Activated CD8-positive, alpha-beta T cell treated with anti-CD3 and anti-CD28 coated beads, Interleukin-2, amount 10 ng/mL, durations not matched to agents 7 days and 5 days (primary cell): ENCODE measurements at regions not wholly inside any gene's neighbourhood (a gene's known extent, or its start where the extent isn't known, plus 50 kb on each side); places are given as distances from the start of the nearest gene placed in this dataset.
"Not testable (repeated sequence)": the region's sequence is repeated elsewhere in the genome, so short reads cannot be mapped to it uniquely, and the experiment has no call there.

Source experiments
- ATAC-seq: fragments of 150-1000 bp; cut with Tn5 transposase; one replicate; pipeline ENCODE4 v1.10.0; 2021; ENCODE audit warnings: moderate library complexity
- CTCF ChIA-PET: fragments of 350-600 bp; sonication (Branson Sonifier 250); formaldehyde crosslinking; loops from one replicate; lab custom pipeline; 2021; ENCODE audit warnings: antibody characterized with exemption; lab: Charles Lee
- POLR2A ChIA-PET: fragments of 350-600 bp; sonication (Branson Sonifier 250); formaldehyde crosslinking; loops from one replicate; lab custom pipeline; 2021; ENCODE audit warnings: antibody characterized with exemption; lab: Charles Lee
- DNase-seq: peaks from one replicate; pipeline ENCODE4 v3.0.0-alpha.2; 2020
- H3K27ac Mint-ChIP-seq: one replicate; pipeline ENCODE4 v1.8.0; 2021; ENCODE audit warnings: mild to moderate bottlenecking, mixed read lengths
- H3K27me3 Mint-ChIP-seq: one replicate; pipeline ENCODE4 v1.8.0; 2021; ENCODE audit warnings: low read depth, mixed read lengths
- H3K36me3 Mint-ChIP-seq: one replicate; pipeline ENCODE4 v1.8.0; 2021; ENCODE audit warnings: low read depth, mixed read lengths
- H3K4me1 Mint-ChIP-seq: one replicate; pipeline ENCODE4 v1.8.0; 2021; ENCODE audit warnings: low read depth, mixed read lengths
- H3K4me3 Mint-ChIP-seq: one replicate; pipeline ENCODE4 v1.8.0; 2021; ENCODE audit warnings: mild to moderate bottlenecking, mixed read lengths
- H3K9me3 Mint-ChIP-seq: one replicate; pipeline ENCODE4 v1.8.0; 2022; ENCODE audit warnings: mixed read lengths; ENCODE audit not compliant: insufficient read depth

DNA sequence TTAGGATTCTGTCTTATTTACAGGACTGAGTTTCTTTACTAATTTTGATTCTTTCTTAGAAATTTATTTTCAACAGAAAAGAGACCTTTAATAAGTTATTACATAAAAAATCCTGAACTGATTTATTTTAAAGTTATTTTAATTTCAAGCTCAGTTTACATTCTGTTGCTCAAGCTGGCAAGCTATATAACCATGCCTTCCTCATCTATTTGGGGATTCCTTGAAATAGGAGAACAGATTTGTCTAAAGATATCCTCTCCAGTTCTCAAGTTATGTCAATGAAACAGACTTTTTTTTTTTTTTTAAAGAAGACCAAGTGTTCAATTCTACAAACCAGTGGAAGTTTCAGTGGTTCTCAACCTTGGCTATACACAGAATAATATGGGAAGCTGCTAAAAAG is 103.3 kb upstream of the TRHDE start:
- POLR2A ChIA-PET = no interaction called here
- DNase-seq (no peak), ATAC-seq (no peak)
- no peaks in the 10 kb centered on the region for H3K36me3 Mint-ChIP-seq
- no peaks in the 10 kb centered on the region for H3K9me3 Mint-ChIP-seq
- no peaks in the 10 kb centered on the region for H3K4me1 Mint-ChIP-seq
- no peaks in the 10 kb centered on the region for H3K27me3 Mint-ChIP-seq
- H3K27ac Mint-ChIP-seq = no peak overlapping the region
- CTCF ChIA-PET = no interaction called here
- no peak overlapping the region for H3K4me3 Mint-ChIP-seq

DNA sequence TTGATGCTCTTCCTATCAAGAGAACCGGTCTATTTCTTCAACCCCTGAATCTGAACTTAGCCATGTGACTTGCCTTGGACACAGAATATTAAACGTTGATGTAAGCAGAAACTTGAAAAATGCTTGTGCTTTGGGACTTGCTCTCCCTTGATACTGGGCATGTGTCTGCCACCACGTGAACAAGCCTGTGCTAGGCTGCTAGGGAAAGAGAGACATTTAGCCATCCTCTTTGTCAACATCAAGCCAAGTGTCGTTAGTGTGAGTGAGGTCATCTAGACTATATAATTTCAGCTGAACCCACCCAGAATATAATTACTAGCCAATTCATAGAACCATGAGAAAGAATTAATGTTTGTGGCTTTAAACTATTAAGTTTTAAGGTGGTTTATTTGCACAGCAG is 98.2 kb upstream of the TRHDE start:
- DNase-seq = no peak
- ChIA-PET POLR2A (no interaction called here), CTCF (no interaction called here)
- H3K4me1 Mint-ChIP-seq = no peaks in the 10 kb centered on the region
- no peak overlapping the region for H3K27ac Mint-ChIP-seq
- no peak for ATAC-seq
- H3K36me3 Mint-ChIP-seq = no peaks in the 10 kb centered on the region
- H3K27me3 Mint-ChIP-seq = no peaks in the 10 kb centered on the region
- H3K4me3 Mint-ChIP-seq = no peak overlapping the region
- no peaks in the 10 kb centered on the region for H3K9me3 Mint-ChIP-seq

- ChIA-PET CTCF (no interaction called here), POLR2A (no interaction called here)
- ATAC-seq (no peak), DNase-seq (no peak)
- Mint-ChIP-seq H3K36me3 (no peaks in the 10 kb centered on the region), H3K4me1 (no peaks in the 10 kb centered on the region), H3K27ac (no peak overlapping the region), H3K4me3 (no peak overlapping the region), H3K27me3 (no peaks in the 10 kb centered on the region), H3K9me3 (no peaks in the 10 kb centered on the region)
These were observed 93.9 kb upstream of the TRHDE start for GRCh38 chr12:72178244-72178643.

DNA sequence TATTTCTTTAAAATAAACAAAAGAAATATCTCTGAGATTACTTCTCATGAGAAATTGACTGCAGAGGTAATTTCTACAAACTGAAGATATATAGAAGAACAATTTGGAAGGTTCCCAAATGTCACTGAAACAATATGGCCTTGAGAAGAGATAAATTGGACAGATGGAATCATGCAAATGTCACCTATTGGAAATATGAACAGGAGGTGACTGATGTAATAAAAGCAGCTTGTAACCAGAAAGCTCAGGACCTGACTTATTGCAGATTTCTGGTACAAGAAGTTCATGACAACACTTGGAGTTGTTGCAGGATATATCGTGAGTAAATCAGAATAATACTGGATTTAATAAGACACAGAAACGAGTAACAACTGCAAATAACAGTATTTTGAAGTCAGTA is 93.3 kb upstream of the TRHDE start:
- H3K36me3 Mint-ChIP-seq = no peaks in the 10 kb centered on the region
- H3K27me3 Mint-ChIP-seq = no peaks in the 10 kb centered on the region
- CTCF ChIA-PET = no interaction called here
- ATAC-seq = no peak
- no peaks in the 10 kb centered on the region for H3K9me3 Mint-ChIP-seq
- H3K4me3 Mint-ChIP-seq = no peak overlapping the region
- DNase-seq = no peak
- H3K27ac Mint-ChIP-seq = no peak overlapping the region
- POLR2A ChIA-PET = no interaction called here
- H3K4me1 Mint-ChIP-seq = no peaks in the 10 kb centered on the region

GRCh38 chr12:72179841-72180240 is 92.3 kb upstream of the TRHDE start:
- H3K27me3 Mint-ChIP-seq = no peaks in the 10 kb centered on the region
- POLR2A ChIA-PET = no interaction called here
- H3K4me1 Mint-ChIP-seq = no peaks in the 10 kb centered on the region
- CTCF ChIA-PET = no interaction called here
- no peak for DNase-seq
- no peak overlapping the region for H3K4me3 Mint-ChIP-seq
- no peaks in the 10 kb centered on the region for H3K36me3 Mint-ChIP-seq
- no peak for ATAC-seq
- H3K9me3 Mint-ChIP-seq = no peaks in the 10 kb centered on the region
- no peak overlapping the region for H3K27ac Mint-ChIP-seq

DNA sequence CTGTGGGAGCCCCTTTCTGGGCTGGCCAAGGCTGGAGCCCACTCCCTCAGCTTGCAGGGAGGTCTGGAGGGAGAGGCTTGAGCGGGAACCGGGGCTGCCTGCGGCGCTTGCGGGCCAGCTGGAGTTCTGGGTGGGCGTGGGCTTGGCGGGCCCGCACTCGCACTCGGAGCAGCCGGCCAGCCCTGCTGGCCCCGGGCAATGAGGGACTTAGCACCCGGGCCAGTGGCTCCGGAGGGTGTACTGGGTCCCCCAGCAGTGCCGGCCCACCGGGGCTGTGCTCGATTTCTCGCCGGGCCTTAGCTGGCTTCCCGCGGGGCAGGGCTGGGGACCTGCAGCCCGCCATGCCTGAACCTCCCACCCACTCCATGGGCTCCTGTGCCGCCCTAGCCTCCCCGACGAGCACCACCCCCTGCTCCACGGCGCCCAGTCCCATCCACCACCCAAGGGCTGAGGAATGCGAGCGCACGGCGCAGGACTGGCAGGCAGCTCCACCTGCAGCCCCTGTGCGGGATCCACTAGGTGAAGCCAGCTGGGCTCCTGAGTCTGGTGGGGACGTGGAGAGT is 87.1 kb upstream of the TRHDE start:
- DNase-seq, ATAC-seq, H3K4me1 Mint-ChIP-seq, H3K9me3 Mint-ChIP-seq, CTCF ChIA-PET, H3K27me3 Mint-ChIP-seq, H3K27ac Mint-ChIP-seq, POLR2A ChIA-PET, H3K4me3 Mint-ChIP-seq, H3K36me3 Mint-ChIP-seq: not testable (repeated sequence)

DNA sequence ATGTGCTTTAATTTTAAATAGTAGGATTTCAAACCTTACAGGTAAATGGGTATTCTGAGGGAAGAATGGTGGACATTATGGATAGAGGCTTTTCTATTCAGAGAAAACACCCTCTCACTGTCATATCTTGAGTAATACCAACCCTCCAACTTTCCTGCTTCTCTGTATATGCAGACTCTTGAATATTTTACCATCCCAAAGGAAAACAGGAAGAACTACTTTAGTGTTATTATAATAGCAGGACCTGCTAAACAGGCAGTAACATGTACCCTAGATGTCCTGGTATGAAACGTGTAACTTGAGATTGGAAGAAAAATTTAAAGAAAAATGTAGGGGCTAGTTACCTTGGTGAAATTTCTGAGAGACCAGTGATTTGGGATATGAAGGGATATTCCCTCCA is 82.9 kb upstream of the TRHDE start:
- Mint-ChIP-seq H3K27ac (no peak overlapping the region), H3K4me3 (no peak overlapping the region), H3K4me1 (no peaks in the 10 kb centered on the region), H3K27me3 (no peaks in the 10 kb centered on the region), H3K9me3 (no peaks in the 10 kb centered on the region), H3K36me3 (no peaks in the 10 kb centered on the region)
- POLR2A ChIA-PET = no interaction called here
- DNase-seq = no peak
- CTCF ChIA-PET = no interaction called here
- no peak for ATAC-seq

DNA sequence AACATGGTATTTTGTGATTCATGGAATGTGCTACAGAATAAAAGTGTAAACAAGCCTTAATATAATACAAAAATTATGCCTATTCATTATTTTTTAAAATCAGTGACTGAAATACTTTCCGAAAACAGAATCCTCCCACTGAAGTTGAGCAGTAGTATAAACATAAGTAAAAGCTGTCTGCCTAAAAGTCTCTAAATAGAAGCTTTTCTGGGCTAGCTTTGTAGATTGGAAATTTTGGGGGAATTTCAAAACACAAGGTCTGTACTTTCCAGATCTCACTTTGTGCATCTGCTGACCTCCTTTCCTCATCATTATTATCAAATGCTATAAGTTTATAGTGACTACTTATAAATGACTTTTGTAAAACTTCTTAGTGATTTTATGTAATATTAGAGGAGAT is 80.4 kb upstream of the TRHDE start:
- H3K27me3 Mint-ChIP-seq = no peaks in the 10 kb centered on the region
- POLR2A ChIA-PET = no interaction called here
- H3K27ac Mint-ChIP-seq = no peak overlapping the region
- H3K9me3 Mint-ChIP-seq = no peaks in the 10 kb centered on the region
- CTCF ChIA-PET = no interaction called here
- ATAC-seq (no peak), DNase-seq (no peak)
- H3K4me1 Mint-ChIP-seq = no peaks in the 10 kb centered on the region
- no peaks in the 10 kb centered on the region for H3K36me3 Mint-ChIP-seq
- no peak overlapping the region for H3K4me3 Mint-ChIP-seq

DNA sequence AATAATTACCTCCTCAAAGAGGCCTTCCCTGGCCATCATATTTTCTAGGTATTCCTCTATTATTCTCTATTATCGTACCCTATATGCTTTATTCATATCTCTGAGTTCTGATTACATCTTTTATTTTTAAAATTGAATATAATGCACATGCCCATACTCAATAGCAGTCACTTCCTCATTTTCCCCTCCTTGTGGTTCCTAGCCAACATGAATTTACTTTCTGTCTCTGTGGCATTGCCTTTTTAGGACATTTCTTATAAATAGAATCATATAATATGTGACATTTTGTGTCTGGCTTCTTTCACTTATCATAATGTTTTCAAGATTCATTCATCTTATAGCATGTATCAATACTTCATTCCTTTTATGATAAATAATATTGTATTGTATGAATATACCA is 74.4 kb upstream of the TRHDE start:
- no peaks in the 10 kb centered on the region for H3K4me1 Mint-ChIP-seq
- ATAC-seq (no peak), DNase-seq (no peak)
- no peaks in the 10 kb centered on the region for H3K9me3 Mint-ChIP-seq
- CTCF ChIA-PET = no interaction called here
- H3K27ac Mint-ChIP-seq = no peak overlapping the region
- POLR2A ChIA-PET = no interaction called here
- no peaks in the 10 kb centered on the region for H3K27me3 Mint-ChIP-seq
- no peaks in the 10 kb centered on the region for H3K36me3 Mint-ChIP-seq
- H3K4me3 Mint-ChIP-seq = no peak overlapping the region

- no peak for ATAC-seq
- no peak overlapping the region for H3K4me3 Mint-ChIP-seq
- no peak for DNase-seq
- H3K4me1 Mint-ChIP-seq = no peaks in the 10 kb centered on the region
- ChIA-PET CTCF (no interaction called here), POLR2A (no interaction called here)
- H3K27me3 Mint-ChIP-seq = no peaks in the 10 kb centered on the region
- no peak overlapping the region for H3K27ac Mint-ChIP-seq
- H3K9me3 Mint-ChIP-seq = no peaks in the 10 kb centered on the region
- no peaks in the 10 kb centered on the region for H3K36me3 Mint-ChIP-seq
These were observed 70.7 kb upstream of the TRHDE start for GRCh38 chr12:72201457-72201856.

DNA sequence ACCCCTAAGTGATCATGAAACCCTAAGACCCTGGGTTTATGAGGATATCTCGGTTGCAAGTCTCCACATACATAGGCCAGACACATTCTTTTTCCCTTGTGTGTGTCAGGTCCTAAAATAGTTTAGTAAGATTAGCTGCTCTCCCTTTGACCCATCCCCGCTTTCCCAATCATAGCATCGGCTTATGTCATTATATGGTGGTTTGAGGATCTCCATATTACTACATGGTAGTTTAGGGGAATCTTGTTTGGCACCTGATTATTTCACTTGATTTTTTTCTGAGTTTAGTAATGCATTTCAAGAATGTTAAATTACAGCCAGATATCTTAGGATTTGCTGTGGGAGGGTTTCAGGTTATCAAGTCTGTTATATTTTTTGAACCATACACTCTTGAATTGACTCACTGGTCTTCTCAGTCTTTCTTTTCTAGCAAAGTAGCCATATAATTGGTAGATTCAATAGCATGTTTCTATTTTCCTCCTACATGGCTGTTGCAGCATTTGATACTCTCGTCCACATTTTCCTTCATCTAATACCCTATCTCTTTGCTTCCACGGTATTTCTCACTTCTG is 68.3 kb upstream of the TRHDE start:
- ChIA-PET CTCF (no interaction called here), POLR2A (no interaction called here)
- H3K9me3 Mint-ChIP-seq = no peaks in the 10 kb centered on the region
- ATAC-seq (no peak), DNase-seq (no peak)
- no peak overlapping the region for H3K27ac Mint-ChIP-seq
- no peak overlapping the region for H3K4me3 Mint-ChIP-seq
- no peaks in the 10 kb centered on the region for H3K27me3 Mint-ChIP-seq
- H3K4me1 Mint-ChIP-seq = no peaks in the 10 kb centered on the region
- no peaks in the 10 kb centered on the region for H3K36me3 Mint-ChIP-seq

GRCh38 chr12:72207079-72207478 is 65.1 kb upstream of the TRHDE start:
- Mint-ChIP-seq H3K9me3 (no peaks in the 10 kb centered on the region), H3K4me1 (no peaks in the 10 kb centered on the region), H3K4me3 (no peak overlapping the region), H3K27me3 (no peaks in the 10 kb centered on the region), H3K36me3 (no peaks in the 10 kb centered on the region), H3K27ac (no peak overlapping the region)
- DNase-seq (no peak), ATAC-seq (no peak)
- POLR2A ChIA-PET = no interaction called here
- CTCF ChIA-PET = no interaction called here
